A549 (cell line): ENCODE measurements at regions not wholly inside any gene's neighbourhood (a gene's known extent, or its start where the extent isn't known, plus 50 kb on each side); places are given as distances from the start of the nearest gene placed in this dataset.

Experiments used
- CBX8 ChIP-seq: fragments of 200-600 bp; sonication (generic); IDR thresholded peaks from 2 replicates; pipeline ENCODE4 v1.6.1; 2016
- CTCF ChIP-seq: fragments of >200 bp; sonication (Bioruptor Twin); formaldehyde crosslinking; IDR thresholded peaks from 3 replicates; pipeline ENCODE4 v1.5.1; 2016
- E2F6 ChIP-seq: IDR thresholded peaks from 2 replicates; pipeline ENCODE4 v1.6.1; 2012; ENCODE audit warnings: low read depth, borderline replicate concordance
- NPAS2 ChIP-seq: fragments of 250-450 bp; sonication (Bioruptor Pico); IDR thresholded peaks from 2 replicates; pipeline ENCODE4 v1.8.0; 2022; ENCODE audit warnings: mild to moderate bottlenecking, moderate library complexity, borderline replicate concordance
- POLR2A ChIP-seq: IDR thresholded peaks from 2 replicates; pipeline ENCODE4 v1.6.1; 2012; ENCODE audit warnings: mild to moderate bottlenecking, low read length

- TF ChIP-seq NPAS2 (no peak), CTCF (no peak), CBX8 (no peak), E2F6 (no peak), POLR2A (no peak)
These were observed 77.8 kb upstream of the ZNF618 start for GRCh38 chr9:113798062-113799030.
